ENCODE measurements at regions not wholly inside any gene's neighbourhood (a gene's known extent, or its start where the extent isn't known, plus 50 kb on each side); places are given as distances from the start of the nearest gene placed in this dataset.
"Not testable (repeated sequence)": the region's sequence is repeated elsewhere in the genome, so short reads cannot be mapped to it uniquely, and the experiment has no call there.

DNA sequence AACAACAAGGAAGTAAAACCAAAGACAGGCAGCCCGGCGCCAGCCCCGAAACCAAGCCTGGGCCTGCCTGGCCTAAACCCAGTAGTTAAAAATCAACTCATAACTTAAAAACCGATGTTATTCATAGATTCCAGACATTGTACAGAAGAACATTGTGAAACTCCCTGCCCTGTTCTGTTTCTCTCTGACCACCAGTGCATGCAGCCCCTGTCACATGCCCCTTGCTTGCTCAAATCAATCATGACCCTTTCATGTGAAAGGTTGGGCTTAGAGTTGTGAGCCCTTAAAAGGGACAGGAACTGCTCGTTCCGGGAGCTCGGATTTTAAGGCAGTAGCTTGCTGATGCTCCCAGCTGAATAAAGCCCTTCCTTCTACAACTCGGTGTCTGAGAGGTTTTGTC lies 612.9 kb upstream of the SPANXN1 start:
- TF ChIP-seq, protein P1, sequence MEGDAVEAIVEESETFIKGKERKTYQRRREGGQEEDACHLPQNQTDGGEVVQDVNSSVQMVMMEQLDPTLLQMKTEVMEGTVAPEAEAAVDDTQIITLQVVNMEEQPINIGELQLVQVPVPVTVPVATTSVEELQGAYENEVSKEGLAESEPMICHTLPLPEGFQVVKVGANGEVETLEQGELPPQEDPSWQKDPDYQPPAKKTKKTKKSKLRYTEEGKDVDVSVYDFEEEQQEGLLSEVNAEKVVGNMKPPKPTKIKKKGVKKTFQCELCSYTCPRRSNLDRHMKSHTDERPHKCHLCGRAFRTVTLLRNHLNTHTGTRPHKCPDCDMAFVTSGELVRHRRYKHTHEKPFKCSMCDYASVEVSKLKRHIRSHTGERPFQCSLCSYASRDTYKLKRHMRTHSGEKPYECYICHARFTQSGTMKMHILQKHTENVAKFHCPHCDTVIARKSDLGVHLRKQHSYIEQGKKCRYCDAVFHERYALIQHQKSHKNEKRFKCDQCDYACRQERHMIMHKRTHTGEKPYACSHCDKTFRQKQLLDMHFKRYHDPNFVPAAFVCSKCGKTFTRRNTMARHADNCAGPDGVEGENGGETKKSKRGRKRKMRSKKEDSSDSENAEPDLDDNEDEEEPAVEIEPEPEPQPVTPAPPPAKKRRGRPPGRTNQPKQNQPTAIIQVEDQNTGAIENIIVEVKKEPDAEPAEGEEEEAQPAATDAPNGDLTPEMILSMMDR (conservative IDR thresholded peaks at IDR 0.05) = not testable (repeated sequence)
- not testable (repeated sequence) for TF ChIP-seq ZFX (IDR thresholded peaks at IDR 0.05)

Data from C4-2B (cell line).